HepG2 (cell line): ENCODE measurements at regions not wholly inside any gene's neighbourhood (a gene's known extent, or its start where the extent isn't known, plus 50 kb on each side); places are given as distances from the start of the nearest gene placed in this dataset.
A peak's percentile ranks its signal among the peaks of the same experiment; 100 is the strongest.

Source experiments
- ATAC-seq: fragments of 200-7000 bp; cut with Tn5 transposase; 3 replicates; pipeline ENCODE4 v1.9.1; 2020; ENCODE audit warnings: mild to moderate bottlenecking, moderate library complexity
- BruUV-seq: library from RNA; stranded (reverse); fragments of 400-500 nt; replicated peaks from 2 replicates; lab custom pipeline; 2021; lab: Mats Ljungman, UMichigan
- CTCF ChIA-PET: fragments of 300-600 bp; formaldehyde crosslinking; extraction: SDS; loops from one replicate; lab custom pipeline; 2021; ENCODE audit warnings: low total read pairs, inconsistent platforms, low intra/inter-chr PET ratio; lab: Yijun Ruan, JAX
- POLR2A ChIA-PET: fragments of 350-600 bp; sonication (Branson Sonifier 250); formaldehyde crosslinking; loops from one replicate; lab custom pipeline; 2020; ENCODE audit warnings: antibody characterized with exemption, inconsistent platforms; lab: Yijun Ruan, JAX
- DNase-seq: peaks from one replicate; pipeline ENCODE4 v3.0.0-alpha.2; 2015; ENCODE audit warnings: low spot score
- FAIRE-seq: peaks from 3 replicates; lab custom pipeline; 2011; peaks lifted over from hg19 to GRCh38; lab: Jason Lieb, UNC
- H2AFZ ChIP-seq: one replicate; pipeline ENCODE4 v1.6.1; 2011; ENCODE audit warnings: low read length, inconsistent platforms
- H3K27ac ChIP-seq: fragments of 300-600 bp; 3 replicates; pipeline ENCODE4 v1.8.0; 2011; ENCODE audit warnings: mixed run types, mild to moderate bottlenecking, mixed read lengths, low read length, inconsistent platforms; ENCODE audit not compliant: insufficient read depth; ENCODE audit errors: extremely low read length
- H3K27me3 ChIP-seq, 2 experiments: fragments of 200-600 bp in 1 of 2; 2 replicates in 1 of 2; 3 replicates in 1 of 2; pipeline versions ENCODE4 v1.6.0 to v1.8.0; 2011; ENCODE audit warnings: low read length in 2 of 2, mild to moderate bottlenecking in 2 of 2, moderate library complexity in 2 of 2, inconsistent platforms in 1 of 2; ENCODE audit not compliant: insufficient read depth in 2 of 2, control insufficient read depth in 1 of 2
- H3K36me3 ChIP-seq, 2 experiments: fragments of 200-600 bp in 1 of 2; replicated peaks in 1 of 2; 2 replicates in 1 of 2; 3 replicates in 1 of 2; pipeline versions ENCODE4 v1.5.1 to v1.8.0; 2011; ENCODE audit warnings: low read length in 2 of 2, inconsistent platforms in 1 of 2; ENCODE audit not compliant: insufficient read depth in 2 of 2, control insufficient read depth in 1 of 2
- H3K4me1 ChIP-seq: 2 replicates; pipeline ENCODE4 v1.5.1; 2012; ENCODE audit warnings: low read length, inconsistent platforms; ENCODE audit not compliant: insufficient read depth
- H3K4me2 ChIP-seq: 2 replicates; pipeline ENCODE4 v1.6.0; 2011; ENCODE audit warnings: low read depth, low read length, inconsistent platforms
- H3K4me3 ChIP-seq, 3 experiments: fragments of 200-600 bp in 1 of 3; sonication (generic), shearing (Covaris generic) in 1 of 3; replicated peaks in 1 of 3; 2 replicates each; pipeline ENCODE4 v1.5.1; 2011 to 2016; ENCODE audit warnings: low read length in 3 of 3, inconsistent platforms in 2 of 3, low read depth in 2 of 3, mild to moderate bottlenecking in 2 of 3, control low read depth in 1 of 3, mixed read lengths in 1 of 3; ENCODE audit not compliant: insufficient read depth in 1 of 3
- H3K79me2 ChIP-seq: one replicate; pipeline ENCODE4 v1.6.1; 2011; ENCODE audit warnings: low read length, inconsistent platforms; ENCODE audit not compliant: insufficient read depth
- H3K9ac ChIP-seq: 2 replicates; pipeline ENCODE4 v1.6.0; 2011; ENCODE audit warnings: mild to moderate bottlenecking, low read depth, low read length, inconsistent platforms; ENCODE audit not compliant: insufficient read depth
- H3K9me3 ChIP-seq: 2 replicates; pipeline ENCODE4 v1.5.1; 2012; ENCODE audit warnings: mild to moderate bottlenecking, low read length
- H4K20me1 ChIP-seq: 2 replicates; pipeline ENCODE4 v1.6.0; 2011; ENCODE audit warnings: inconsistent platforms, mild to moderate bottlenecking, low read length, moderate library complexity; ENCODE audit not compliant: insufficient read depth
- MAF1 ChIP-seq: sonication (generic); formaldehyde crosslinking; IDR thresholded peaks from 2 replicates; pipeline ENCODE4 v1.5.0; 2020; ENCODE audit warnings: missing genetic modification reagents, borderline replicate concordance
- WGBS: methylation state at CpG from one replicate; pipeline ENCODE4 v1.1.6; 2017; ENCODE audit warnings: low lambda C conversion rate; 5-methylcytosine and 5-hydroxymethylcytosine counted together
- in situ Hi-C: cut with HindIII; loops from 2 replicates; pipeline ENCODE4 v1.10.0; 2017; ENCODE audit warnings: low pct_unique_long_range_greater_than_20kb; ENCODE audit not compliant: extremely low pct_ligation_motif_present
- intact Hi-C: fragments of 100-400 bp; cut with micrococcal nuclease; formaldehyde crosslinking; loops from one replicate; pipeline ENCODE4 v1.10.0; 2022; ENCODE audit not compliant: unreplicated experiment
- TF ChIP-seq, protein P1 (sequence below), 2 experiments: fragments of 450-650 bp in 1 of 2; sonication (generic) in 1 of 2; formaldehyde crosslinking in 1 of 2; IDR thresholded peaks; 2 replicates each; pipeline versions ENCODE4 v1.6.1 to v1.8.0; 2016 to 2022; ENCODE audit warnings: antibody characterized with exemption in 1 of 2, mild to moderate bottlenecking in 1 of 2, missing genetic modification reagents in 1 of 2

DNA sequence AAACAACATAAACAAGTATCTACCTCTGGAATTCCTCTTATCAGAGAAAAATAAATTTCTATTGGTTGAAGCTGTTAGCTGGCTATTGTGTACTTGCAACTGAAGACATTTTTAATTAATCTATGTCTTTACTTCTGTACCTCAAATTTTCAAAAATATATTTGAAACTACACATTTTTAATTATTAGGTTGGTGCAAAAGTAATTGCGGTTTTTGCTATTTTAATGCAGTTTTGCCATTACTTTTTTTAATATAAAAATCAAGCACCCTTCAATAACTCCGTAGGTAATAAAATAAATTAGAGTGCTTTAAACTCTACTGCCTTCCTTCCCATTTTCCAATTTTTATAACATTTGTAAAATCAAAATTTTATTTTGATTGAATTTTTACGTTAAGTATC, 262.1 kb upstream of the DUSP10 start (continued):
- TF ChIP-seq, protein P1, sequence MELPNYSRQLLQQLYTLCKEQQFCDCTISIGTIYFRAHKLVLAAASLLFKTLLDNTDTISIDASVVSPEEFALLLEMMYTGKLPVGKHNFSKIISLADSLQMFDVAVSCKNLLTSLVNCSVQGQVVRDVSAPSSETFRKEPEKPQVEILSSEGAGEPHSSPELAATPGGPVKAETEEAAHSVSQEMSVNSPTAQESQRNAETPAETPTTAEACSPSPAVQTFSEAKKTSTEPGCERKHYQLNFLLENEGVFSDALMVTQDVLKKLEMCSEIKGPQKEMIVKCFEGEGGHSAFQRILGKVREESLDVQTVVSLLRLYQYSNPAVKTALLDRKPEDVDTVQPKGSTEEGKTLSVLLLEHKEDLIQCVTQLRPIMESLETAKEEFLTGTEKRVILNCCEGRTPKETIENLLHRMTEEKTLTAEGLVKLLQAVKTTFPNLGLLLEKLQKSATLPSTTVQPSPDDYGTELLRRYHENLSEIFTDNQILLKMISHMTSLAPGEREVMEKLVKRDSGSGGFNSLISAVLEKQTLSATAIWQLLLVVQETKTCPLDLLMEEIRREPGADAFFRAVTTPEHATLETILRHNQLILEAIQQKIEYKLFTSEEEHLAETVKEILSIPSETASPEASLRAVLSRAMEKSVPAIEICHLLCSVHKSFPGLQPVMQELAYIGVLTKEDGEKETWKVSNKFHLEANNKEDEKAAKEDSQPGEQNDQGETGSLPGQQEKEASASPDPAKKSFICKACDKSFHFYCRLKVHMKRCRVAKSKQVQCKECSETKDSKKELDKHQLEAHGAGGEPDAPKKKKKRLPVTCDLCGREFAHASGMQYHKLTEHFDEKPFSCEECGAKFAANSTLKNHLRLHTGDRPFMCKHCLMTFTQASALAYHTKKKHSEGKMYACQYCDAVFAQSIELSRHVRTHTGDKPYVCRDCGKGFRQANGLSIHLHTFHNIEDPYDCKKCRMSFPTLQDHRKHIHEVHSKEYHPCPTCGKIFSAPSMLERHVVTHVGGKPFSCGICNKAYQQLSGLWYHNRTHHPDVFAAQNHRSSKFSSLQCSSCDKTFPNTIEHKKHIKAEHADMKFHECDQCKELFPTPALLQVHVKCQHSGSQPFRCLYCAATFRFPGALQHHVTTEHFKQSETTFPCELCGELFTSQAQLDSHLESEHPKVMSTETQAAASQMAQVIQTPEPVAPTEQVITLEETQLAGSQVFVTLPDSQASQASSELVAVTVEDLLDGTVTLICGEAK (IDR thresholded peaks at IDR 0.05): peak; percentile 81
- TF ChIP-seq, protein P1 (CRISPR knock-in tag; IDR thresholded peaks at IDR 0.05): no peak

DNA sequence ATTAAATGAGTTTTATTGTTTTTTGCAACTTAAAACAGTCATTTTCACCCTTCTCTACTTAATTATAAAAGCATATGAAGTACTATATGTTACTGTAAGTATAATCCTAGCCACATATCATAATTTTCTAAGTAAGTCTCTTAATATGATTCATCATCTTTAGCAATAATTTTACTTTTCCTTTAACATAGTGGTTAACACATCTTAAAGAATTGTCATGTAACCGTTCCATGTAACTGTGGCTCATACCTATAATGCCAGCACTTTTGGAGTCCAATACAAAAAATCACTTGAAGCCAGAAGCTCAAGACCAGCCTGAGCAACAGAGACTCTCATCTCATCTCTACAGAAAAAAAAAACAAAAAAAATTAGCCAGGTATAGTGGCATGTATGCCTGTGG, 260.6 kb upstream of the DUSP10 start:
- Histone ChIP-seq H3K79me2 (no peaks in the 10 kb centered on the region), H3K4me1 (no peaks in the 10 kb centered on the region), H3K36me3 (no peaks in the 10 kb centered on the region), H3K27ac (no peak overlapping the region), H3K4me3 (no peak overlapping the region), H3K4me2 (no peak overlapping the region), H3K9ac (no peak overlapping the region), H3K9me3 (no peaks in the 10 kb centered on the region), H2AFZ (no peak overlapping the region), H3K27me3 (no peaks in the 10 kb centered on the region), H4K20me1 (no peaks in the 10 kb centered on the region)
- 8% methylated on average over 1 of the region's 1 CpG for WGBS
- FAIRE-seq (no peak), DNase-seq (no peak), ATAC-seq (no peak)
- in situ Hi-C loops (no loop called here), intact Hi-C loops (loop anchor here (10.0 kb wide), 1 partner anchor 258 kb away; the partner anchor contains the start of gene DUSP10)
- CTCF ChIA-PET: no interaction called here
- no peak for TF ChIP-seq MAF1 (CRISPR knock-in tag)
- POLR2A ChIA-PET: no interaction called here
- BruUV-seq: no TSS peak
